HG02970 (cell line): ENCODE measurements at regions not wholly inside any gene's neighbourhood (a gene's known extent, or its start where the extent isn't known, plus 50 kb on each side); places are given as distances from the start of the nearest gene placed in this dataset.

Source experiments
- ATAC-seq: cut with Tn5 transposase; IDR thresholded peaks from one replicate; pipeline ENCODE4 v1.9.1; 2021; ENCODE audit warnings: mild to moderate bottlenecking, moderate library complexity, moderate number of reproducible peaks; ENCODE audit not compliant: unreplicated experiment, low FRiP score

- ATAC-seq: no peak
Measured at GRCh38 chr4:34043131-34043530, 2201.2 kb downstream of the ARAP2 start.

- ATAC-seq: no peak
Measured at GRCh38 chr4:34046580-34046979, 2197.7 kb downstream of the ARAP2 start.

GRCh38 chr4:34047363-34047762 is 2197.0 kb downstream of the ARAP2 start:
- no peak for ATAC-seq

GRCh38 chr4:34066126-34066525 is 2178.2 kb downstream of the ARAP2 start:
- ATAC-seq: no peak

GRCh38 chr4:34091451-34091850 is 2152.9 kb downstream of the ARAP2 start:
- ATAC-seq: no peak

- ATAC-seq: no peak
Measured at GRCh38 chr4:34094114-34094513, 2150.2 kb downstream of the ARAP2 start.

- no peak for ATAC-seq
Measured at GRCh38 chr4:34105311-34105710, 2139.0 kb downstream of the ARAP2 start.

- ATAC-seq: no peak
Measured at GRCh38 chr4:34108391-34108790, 2135.9 kb downstream of the ARAP2 start.

- no peak for ATAC-seq
Measured at GRCh38 chr4:34112573-34112972, 2131.7 kb downstream of the ARAP2 start.

GRCh38 chr4:34138385-34138784 is 2105.9 kb downstream of the ARAP2 start:
- ATAC-seq: no peak

- no peak for ATAC-seq
Measured at GRCh38 chr4:34139346-34139745, 2105.0 kb downstream of the ARAP2 start.

GRCh38 chr4:34148322-34148908 is 2095.9 kb downstream of the ARAP2 start:
- ATAC-seq: no peak

- no peak for ATAC-seq
Measured at GRCh38 chr4:34157547-34157946, 2086.8 kb downstream of the ARAP2 start.

- ATAC-seq: no peak
Measured at GRCh38 chr4:34158878-34159277, 2085.4 kb downstream of the ARAP2 start.

GRCh38 chr4:34170946-34171345 is 2073.4 kb downstream of the ARAP2 start:
- ATAC-seq: no peak

- ATAC-seq: no peak
Measured at GRCh38 chr4:34176609-34177008, 2067.7 kb downstream of the ARAP2 start.

GRCh38 chr4:34178476-34178875 is 2065.8 kb downstream of the ARAP2 start:
- ATAC-seq: no peak

GRCh38 chr4:34181311-34181841 is 2062.9 kb downstream of the ARAP2 start:
- ATAC-seq: no peak

GRCh38 chr4:34181891-34182290 is 2062.4 kb downstream of the ARAP2 start:
- no peak for ATAC-seq

- no peak for ATAC-seq
Measured at GRCh38 chr4:34182306-34182705, 2062.0 kb downstream of the ARAP2 start.

- ATAC-seq: no peak
Measured at GRCh38 chr4:34183926-34184325, 2060.4 kb downstream of the ARAP2 start.

- ATAC-seq: no peak
Measured at GRCh38 chr4:34187056-34187455, 2057.3 kb downstream of the ARAP2 start.

- ATAC-seq: no peak
Measured at GRCh38 chr4:34191443-34191842, 2052.9 kb downstream of the ARAP2 start.
